GM18873 (cell line): ENCODE measurements at regions not wholly inside any gene's neighbourhood (a gene's known extent, or its start where the extent isn't known, plus 50 kb on each side); places are given as distances from the start of the nearest gene placed in this dataset.

Source experiments
- ATAC-seq: cut with Tn5 transposase; IDR thresholded peaks from one replicate; pipeline ENCODE4 v1.9.1; 2021; ENCODE audit warnings: mild to moderate bottlenecking, moderate library complexity, moderate number of reproducible peaks; ENCODE audit not compliant: unreplicated experiment, low FRiP score

GRCh38 chr4:160143574-160143973 is 1040.7 kb downstream of the RAPGEF2 start:
- ATAC-seq, result no peak

GRCh38 chr4:160159457-160159856 is 1056.6 kb downstream of the RAPGEF2 start:
- no peak for ATAC-seq

- ATAC-seq, result no peak
Observed at GRCh38 chr4:160161026-160161425, 1058.1 kb downstream of the RAPGEF2 start.

GRCh38 chr4:160175064-160175643 is 1072.3 kb downstream of the RAPGEF2 start:
- ATAC-seq, result no peak

- ATAC-seq, result no peak
Observed at GRCh38 chr4:160180211-160180610, 1077.3 kb downstream of the RAPGEF2 start.

GRCh38 chr4:160182727-160183126 is 1079.8 kb downstream of the RAPGEF2 start:
- no peak for ATAC-seq

GRCh38 chr4:160184884-160185283 is 1082.0 kb downstream of the RAPGEF2 start:
- no peak for ATAC-seq

GRCh38 chr4:160193787-160194186 is 1090.9 kb downstream of the RAPGEF2 start:
- ATAC-seq, result no peak

- no peak for ATAC-seq
Observed at GRCh38 chr4:160194716-160195115, 1091.8 kb downstream of the RAPGEF2 start.

GRCh38 chr4:160202802-160203201 is 1099.9 kb downstream of the RAPGEF2 start:
- ATAC-seq, result no peak

- no peak for ATAC-seq
Observed at GRCh38 chr4:160212078-160212477, 1109.2 kb downstream of the RAPGEF2 start.

- ATAC-seq, result no peak
Observed at GRCh38 chr4:160213366-160213765, 1110.5 kb downstream of the RAPGEF2 start.

- ATAC-seq, result no peak
Observed at GRCh38 chr4:160217352-160217751, 1114.5 kb downstream of the RAPGEF2 start.

- no peak for ATAC-seq
Observed at GRCh38 chr4:160224049-160224448, 1121.2 kb downstream of the RAPGEF2 start.

- ATAC-seq, result no peak
Observed at GRCh38 chr4:160233141-160233540, 1130.3 kb downstream of the RAPGEF2 start.

- no peak for ATAC-seq
Observed at GRCh38 chr4:160235285-160235684, 1132.4 kb downstream of the RAPGEF2 start.

- ATAC-seq, result no peak
Observed at GRCh38 chr4:160235771-160236170, 1132.9 kb downstream of the RAPGEF2 start.

GRCh38 chr4:160238790-160239189 is 1135.9 kb downstream of the RAPGEF2 start:
- ATAC-seq, result no peak

GRCh38 chr4:160247091-160247656 is 1144.3 kb downstream of the RAPGEF2 start:
- ATAC-seq, result no peak

GRCh38 chr4:160251522-160252170 is 1148.8 kb downstream of the RAPGEF2 start:
- ATAC-seq, result no peak

- no peak for ATAC-seq
Observed at GRCh38 chr4:160257318-160257717, 1154.4 kb downstream of the RAPGEF2 start.

- no peak for ATAC-seq
Observed at GRCh38 chr4:160265014-160265413, 1162.1 kb downstream of the RAPGEF2 start.
